ENCODE measurements at regions not wholly inside any gene's neighbourhood (a gene's known extent, or its start where the extent isn't known, plus 50 kb on each side); places are given as distances from the start of the nearest gene placed in this dataset.

GRCh38 chr17:77325577-77326075 is 184.9 kb downstream of the SEC14L1 start:
- peak in 4 of 14 experiments; percentile 9 to 68 (median 38) for DNase-seq
- peak overlapping the region; percentile 77 for H3K27ac Mint-ChIP-seq

GRCh38 chr17:77326076-77326591 is 185.4 kb downstream of the SEC14L1 start:
- H3K9me3 ChIP-seq (ENCODE audit: control insufficient read depth in 1 of 2, insufficient read depth in 1 of 2, low read length in 2 of 2), result no peaks in the 10 kb centered on the region
- peaks cover 68% of the 10 kb centered on the region for H3K4me1 ChIP-seq (ENCODE audit: insufficient read depth, low read length)
- no peaks in the 10 kb centered on the region for H3K27me3 ChIP-seq (ENCODE audit: control insufficient read depth in 1 of 2, insufficient read depth in 2 of 2, low read length in 2 of 2)
- H3K4me3 ChIP-seq (ENCODE audit: low read length), result no peak overlapping the region
- Mint-ChIP-seq H3K27me3 (no peaks in the 10 kb centered on the region), H3K4me3 (peak overlapping the region; percentile 71), H3K4me1 (ENCODE audit: low read depth) (peaks cover 59% of the 10 kb centered on the region), H3K9me3 (no peaks in the 10 kb centered on the region), H3K27ac (peak overlapping the region; percentile 77), H3K36me3 (ENCODE audit: low read depth) (no peaks in the 10 kb centered on the region)
- TF ChIP-seq CTCF (IDR thresholded peaks at IDR 0.05), result no peak
- H3K27ac ChIP-seq (ENCODE audit: low read depth in 1 of 2, low read length in 2 of 2), result no peak overlapping the region
- POLR2A ChIA-PET, result no interaction called here
- CTCF ChIA-PET, result interaction anchor here (0.8 to 2.9 kb wide), 4 partner anchors 74 to 169 kb away, joined by 3 to 10 read pairs (median 4); no protein-coding TSS in a partner anchor
- H3K36me3 ChIP-seq (ENCODE audit: insufficient read depth, low read length), result no peaks in the 10 kb centered on the region
- intact Hi-C loops (cut with DNase I, micrococcal nuclease), result loop anchor here in 1 of 2 experiments (10.0 kb wide), 1 partner anchor 689 kb away; no protein-coding TSS in a partner anchor
- ATAC-seq (ENCODE audit: poor library complexity) (no peak), DNase-seq (peak in 5 of 14 experiments; percentile 5 to 54 (median 51))

More at GRCh38 chr17:77325577-77326075, 184.9 kb downstream of the SEC14L1 start:
- intact Hi-C loops (cut with DNase I, micrococcal nuclease), result loop anchor here in 1 of 2 experiments (10.0 kb wide), 1 partner anchor 689 kb away; no protein-coding TSS in a partner anchor
- Mint-ChIP-seq H3K9me3 (no peaks in the 10 kb centered on the region), H3K27me3 (no peaks in the 10 kb centered on the region), H3K36me3 (ENCODE audit: low read depth) (no peaks in the 10 kb centered on the region), H3K4me3 (no peak overlapping the region), H3K4me1 (ENCODE audit: low read depth) (peaks cover 54% of the 10 kb centered on the region)
- Histone ChIP-seq H3K9me3 (ENCODE audit: control insufficient read depth in 1 of 2, insufficient read depth in 1 of 2, low read length in 2 of 2) (no peaks in the 10 kb centered on the region), H3K4me3 (ENCODE audit: low read length) (no peak overlapping the region), H3K27me3 (ENCODE audit: control insufficient read depth in 1 of 2, insufficient read depth in 2 of 2, low read length in 2 of 2) (no peaks in the 10 kb centered on the region), H3K4me1 (ENCODE audit: insufficient read depth, low read length) (peaks cover 68% of the 10 kb centered on the region), H3K36me3 (ENCODE audit: insufficient read depth, low read length) (no peaks in the 10 kb centered on the region), H3K27ac (ENCODE audit: low read depth in 1 of 2, low read length in 2 of 2) (peak overlapping the region; percentile 35 to 45)
- TF ChIP-seq CTCF (IDR thresholded peaks at IDR 0.05), result no peak
- CTCF ChIA-PET, result interaction anchor here (0.9 to 2.9 kb wide), 7 partner anchors 45 to 169 kb away, joined by 3 to 10 read pairs (median 4); no protein-coding TSS in a partner anchor
- POLR2A ChIA-PET, result interaction anchor here (0.8 to 1.6 kb wide), 9 partner anchors 47 to 633 kb away, joined by 3 to 9 read pairs (median 5); partner anchors contain the start of gene TNRC6C
- no peak for ATAC-seq (ENCODE audit: poor library complexity)

GRCh38 chr17:77326636-77327035 is 185.9 kb downstream of the SEC14L1 start:
- peak overlapping the region; percentile 71 for H3K4me3 Mint-ChIP-seq
- intact Hi-C loops (cut with DNase I, micrococcal nuclease), result loop anchor here in 1 of 2 experiments (10.0 kb wide), 1 partner anchor 688 kb away; no protein-coding TSS in a partner anchor
- peaks cover 73% of the 10 kb centered on the region for H3K4me1 ChIP-seq (ENCODE audit: insufficient read depth, low read length)
- no peak overlapping the region for H3K27ac ChIP-seq (ENCODE audit: low read depth in 1 of 2, low read length in 2 of 2)
- H3K36me3 Mint-ChIP-seq (ENCODE audit: low read depth), result no peaks in the 10 kb centered on the region
- DNase-seq, result peak in 1 of 14 experiments; percentile 3
- ChIA-PET CTCF (interaction anchor here (0.8 to 2.9 kb wide), 2 partner anchors 74 to 169 kb away, joined by 3 to 10 read pairs; no protein-coding TSS in a partner anchor), POLR2A (interaction anchor here (0.5 to 1.4 kb wide), 2 partner anchors 13 to 115 kb away, joined by 3 to 4 read pairs; no protein-coding TSS in a partner anchor)
- no peak overlapping the region for H3K4me3 ChIP-seq (ENCODE audit: low read length)
- H3K36me3 ChIP-seq (ENCODE audit: insufficient read depth, low read length), result no peaks in the 10 kb centered on the region
- H3K27ac Mint-ChIP-seq, result peak overlapping the region; percentile 77
- no peak for TF ChIP-seq CTCF (IDR thresholded peaks at IDR 0.05)
- H3K27me3 ChIP-seq (ENCODE audit: control insufficient read depth in 1 of 2, insufficient read depth in 2 of 2, low read length in 2 of 2), result no peaks in the 10 kb centered on the region
- no peak for ATAC-seq (ENCODE audit: poor library complexity)
- H3K27me3 Mint-ChIP-seq, result no peaks in the 10 kb centered on the region
- H3K4me1 Mint-ChIP-seq (ENCODE audit: low read depth), result peaks cover 64% of the 10 kb centered on the region
- H3K9me3 ChIP-seq (ENCODE audit: control insufficient read depth in 1 of 2, insufficient read depth in 1 of 2, low read length in 2 of 2), result no peaks in the 10 kb centered on the region
- no peaks in the 10 kb centered on the region for H3K9me3 Mint-ChIP-seq
